ENCODE measurements at regions not wholly inside any gene's neighbourhood (a gene's known extent, or its start where the extent isn't known, plus 50 kb on each side); places are given as distances from the start of the nearest gene placed in this dataset.

- TF ChIP-seq POLR2AphosphoS5 (IDR thresholded peaks at IDR 0.05; ENCODE audit: low read depth, low read length) (no peak), POLR2A (IDR thresholded peaks at IDR 0.05; ENCODE audit: low read depth, low read length) (no peak)
These were observed 215.4 kb upstream of the ITGA4 start for GRCh38 chr2:181241797-181242196.

Data from GM12892 (cell line).